Ishikawa (cell line): ENCODE measurements at regions not wholly inside any gene's neighbourhood (a gene's known extent, or its start where the extent isn't known, plus 50 kb on each side); places are given as distances from the start of the nearest gene placed in this dataset.

Source experiments
- RAD21 ChIP-seq: IDR thresholded peaks from 2 replicates; pipeline ENCODE4 v1.6.1; 2012; ENCODE audit warnings: low read depth
- TF ChIP-seq, protein P1 (sequence below): IDR thresholded peaks from 2 replicates; pipeline ENCODE4 v1.6.1; 2012; ENCODE audit warnings: low read depth, mild to moderate bottlenecking

DNA sequence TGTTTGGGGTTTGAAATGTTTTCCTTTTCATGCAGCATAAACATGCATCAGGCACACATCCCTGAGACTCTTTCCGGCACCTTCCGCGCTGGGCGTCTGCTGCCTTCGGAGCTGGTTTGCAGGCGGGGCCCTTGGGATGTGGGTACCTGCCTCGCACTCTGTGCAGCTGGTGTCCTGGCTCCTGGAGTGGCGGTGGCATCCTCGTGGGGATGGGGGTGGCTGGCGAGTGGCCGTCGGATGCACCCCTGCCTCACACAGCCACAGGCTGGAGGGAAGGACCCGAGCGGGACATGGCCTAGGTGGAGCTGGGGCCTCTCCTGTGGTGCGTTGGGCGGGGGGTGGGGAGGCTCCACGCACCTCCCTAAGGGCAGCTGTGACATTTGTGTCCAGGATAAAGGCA, 68.5 kb upstream of the ADGRA1 start:
- no peak for TF ChIP-seq RAD21
- TF ChIP-seq, protein P1, sequence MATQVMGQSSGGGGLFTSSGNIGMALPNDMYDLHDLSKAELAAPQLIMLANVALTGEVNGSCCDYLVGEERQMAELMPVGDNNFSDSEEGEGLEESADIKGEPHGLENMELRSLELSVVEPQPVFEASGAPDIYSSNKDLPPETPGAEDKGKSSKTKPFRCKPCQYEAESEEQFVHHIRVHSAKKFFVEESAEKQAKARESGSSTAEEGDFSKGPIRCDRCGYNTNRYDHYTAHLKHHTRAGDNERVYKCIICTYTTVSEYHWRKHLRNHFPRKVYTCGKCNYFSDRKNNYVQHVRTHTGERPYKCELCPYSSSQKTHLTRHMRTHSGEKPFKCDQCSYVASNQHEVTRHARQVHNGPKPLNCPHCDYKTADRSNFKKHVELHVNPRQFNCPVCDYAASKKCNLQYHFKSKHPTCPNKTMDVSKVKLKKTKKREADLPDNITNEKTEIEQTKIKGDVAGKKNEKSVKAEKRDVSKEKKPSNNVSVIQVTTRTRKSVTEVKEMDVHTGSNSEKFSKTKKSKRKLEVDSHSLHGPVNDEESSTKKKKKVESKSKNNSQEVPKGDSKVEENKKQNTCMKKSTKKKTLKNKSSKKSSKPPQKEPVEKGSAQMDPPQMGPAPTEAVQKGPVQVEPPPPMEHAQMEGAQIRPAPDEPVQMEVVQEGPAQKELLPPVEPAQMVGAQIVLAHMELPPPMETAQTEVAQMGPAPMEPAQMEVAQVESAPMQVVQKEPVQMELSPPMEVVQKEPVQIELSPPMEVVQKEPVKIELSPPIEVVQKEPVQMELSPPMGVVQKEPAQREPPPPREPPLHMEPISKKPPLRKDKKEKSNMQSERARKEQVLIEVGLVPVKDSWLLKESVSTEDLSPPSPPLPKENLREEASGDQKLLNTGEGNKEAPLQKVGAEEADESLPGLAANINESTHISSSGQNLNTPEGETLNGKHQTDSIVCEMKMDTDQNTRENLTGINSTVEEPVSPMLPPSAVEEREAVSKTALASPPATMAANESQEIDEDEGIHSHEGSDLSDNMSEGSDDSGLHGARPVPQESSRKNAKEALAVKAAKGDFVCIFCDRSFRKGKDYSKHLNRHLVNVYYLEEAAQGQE: no peak
